K562 (cell line): ENCODE measurements at regions not wholly inside any gene's neighbourhood (a gene's known extent, or its start where the extent isn't known, plus 50 kb on each side); places are given as distances from the start of the nearest gene placed in this dataset.

Source experiments
- CC2D1A ChIP-seq: fragments of 450-650 bp; IDR thresholded peaks from 2 replicates; pipeline ENCODE4 v1.6.1; 2017; ENCODE audit warnings: mild to moderate bottlenecking
- FOXA3 ChIP-seq, 2 experiments: fragments of 450-650 bp in 1 of 2; sonication (generic) in 1 of 2; formaldehyde crosslinking; IDR thresholded peaks in 1 of 2; conservative IDR thresholded peaks in 1 of 2; 2 replicates each; pipeline versions ENCODE4 v1.4.0 to v1.8.0; 2020 to 2022; ENCODE audit warnings: mild to moderate bottlenecking in 2 of 2, missing genetic modification reagents in 1 of 2
- KLF10 ChIP-seq: fragments of 250-450 bp; sonication (Bioruptor Pico); IDR thresholded peaks from 2 replicates; pipeline ENCODE4 v1.6.1; 2021; ENCODE audit warnings: matching md5 sums
- SNRNP70 ChIP-seq: fragments of 200-400 bp; formaldehyde crosslinking; optimal IDR thresholded peaks from 2 replicates; pipeline ENCODE3; 2017; ENCODE audit warnings: low read depth, low read length
- SRSF1 ChIP-seq: fragments of 200-400 bp; formaldehyde crosslinking; IDR thresholded peaks from 2 replicates; pipeline ENCODE4 v1.6.1; 2017; ENCODE audit warnings: mild to moderate bottlenecking, low read depth, low read length, moderate library complexity
- ZNF780A ChIP-seq: fragments of 250-450 bp; sonication (Bioruptor Pico); IDR thresholded peaks from 2 replicates; pipeline ENCODE4 v1.5.0; 2021; ENCODE audit warnings: mild to moderate bottlenecking
- ZSCAN32 ChIP-seq: fragments of 450-650 bp; formaldehyde crosslinking; IDR thresholded peaks from 2 replicates; pipeline ENCODE4 v1.4.0; 2020; ENCODE audit warnings: mild to moderate bottlenecking, moderate library complexity
- TF ChIP-seq, protein P1 (sequence below), 2 experiments: fragments of 450-650 bp; IDR thresholded peaks; 2 replicates each; pipeline ENCODE4 v1.6.1; 2016; ENCODE audit warnings: mild to moderate bottlenecking in 2 of 2, borderline replicate concordance in 1 of 2, low read depth in 1 of 2, moderate library complexity in 1 of 2

DNA sequence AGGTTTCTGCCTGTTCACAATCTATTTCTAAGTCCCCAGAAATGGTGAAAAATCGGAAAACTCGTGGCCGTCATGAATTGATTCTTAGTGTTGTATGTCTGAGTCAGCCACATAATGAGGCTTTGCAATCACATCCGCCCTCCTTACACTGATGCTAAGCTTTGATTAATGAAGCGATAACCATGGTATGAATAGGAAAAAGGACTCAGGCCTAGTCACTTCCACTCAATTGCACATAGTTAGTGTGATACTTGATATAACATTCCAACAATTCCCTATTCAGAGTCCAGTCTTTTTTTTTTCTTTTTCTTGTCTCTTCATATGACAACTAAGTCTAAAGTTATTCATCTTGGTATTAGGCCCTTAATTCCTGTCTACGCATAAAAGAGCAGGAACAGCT, 1231.0 kb downstream of the VRK1 start (continued):
- TF ChIP-seq, protein P1, sequence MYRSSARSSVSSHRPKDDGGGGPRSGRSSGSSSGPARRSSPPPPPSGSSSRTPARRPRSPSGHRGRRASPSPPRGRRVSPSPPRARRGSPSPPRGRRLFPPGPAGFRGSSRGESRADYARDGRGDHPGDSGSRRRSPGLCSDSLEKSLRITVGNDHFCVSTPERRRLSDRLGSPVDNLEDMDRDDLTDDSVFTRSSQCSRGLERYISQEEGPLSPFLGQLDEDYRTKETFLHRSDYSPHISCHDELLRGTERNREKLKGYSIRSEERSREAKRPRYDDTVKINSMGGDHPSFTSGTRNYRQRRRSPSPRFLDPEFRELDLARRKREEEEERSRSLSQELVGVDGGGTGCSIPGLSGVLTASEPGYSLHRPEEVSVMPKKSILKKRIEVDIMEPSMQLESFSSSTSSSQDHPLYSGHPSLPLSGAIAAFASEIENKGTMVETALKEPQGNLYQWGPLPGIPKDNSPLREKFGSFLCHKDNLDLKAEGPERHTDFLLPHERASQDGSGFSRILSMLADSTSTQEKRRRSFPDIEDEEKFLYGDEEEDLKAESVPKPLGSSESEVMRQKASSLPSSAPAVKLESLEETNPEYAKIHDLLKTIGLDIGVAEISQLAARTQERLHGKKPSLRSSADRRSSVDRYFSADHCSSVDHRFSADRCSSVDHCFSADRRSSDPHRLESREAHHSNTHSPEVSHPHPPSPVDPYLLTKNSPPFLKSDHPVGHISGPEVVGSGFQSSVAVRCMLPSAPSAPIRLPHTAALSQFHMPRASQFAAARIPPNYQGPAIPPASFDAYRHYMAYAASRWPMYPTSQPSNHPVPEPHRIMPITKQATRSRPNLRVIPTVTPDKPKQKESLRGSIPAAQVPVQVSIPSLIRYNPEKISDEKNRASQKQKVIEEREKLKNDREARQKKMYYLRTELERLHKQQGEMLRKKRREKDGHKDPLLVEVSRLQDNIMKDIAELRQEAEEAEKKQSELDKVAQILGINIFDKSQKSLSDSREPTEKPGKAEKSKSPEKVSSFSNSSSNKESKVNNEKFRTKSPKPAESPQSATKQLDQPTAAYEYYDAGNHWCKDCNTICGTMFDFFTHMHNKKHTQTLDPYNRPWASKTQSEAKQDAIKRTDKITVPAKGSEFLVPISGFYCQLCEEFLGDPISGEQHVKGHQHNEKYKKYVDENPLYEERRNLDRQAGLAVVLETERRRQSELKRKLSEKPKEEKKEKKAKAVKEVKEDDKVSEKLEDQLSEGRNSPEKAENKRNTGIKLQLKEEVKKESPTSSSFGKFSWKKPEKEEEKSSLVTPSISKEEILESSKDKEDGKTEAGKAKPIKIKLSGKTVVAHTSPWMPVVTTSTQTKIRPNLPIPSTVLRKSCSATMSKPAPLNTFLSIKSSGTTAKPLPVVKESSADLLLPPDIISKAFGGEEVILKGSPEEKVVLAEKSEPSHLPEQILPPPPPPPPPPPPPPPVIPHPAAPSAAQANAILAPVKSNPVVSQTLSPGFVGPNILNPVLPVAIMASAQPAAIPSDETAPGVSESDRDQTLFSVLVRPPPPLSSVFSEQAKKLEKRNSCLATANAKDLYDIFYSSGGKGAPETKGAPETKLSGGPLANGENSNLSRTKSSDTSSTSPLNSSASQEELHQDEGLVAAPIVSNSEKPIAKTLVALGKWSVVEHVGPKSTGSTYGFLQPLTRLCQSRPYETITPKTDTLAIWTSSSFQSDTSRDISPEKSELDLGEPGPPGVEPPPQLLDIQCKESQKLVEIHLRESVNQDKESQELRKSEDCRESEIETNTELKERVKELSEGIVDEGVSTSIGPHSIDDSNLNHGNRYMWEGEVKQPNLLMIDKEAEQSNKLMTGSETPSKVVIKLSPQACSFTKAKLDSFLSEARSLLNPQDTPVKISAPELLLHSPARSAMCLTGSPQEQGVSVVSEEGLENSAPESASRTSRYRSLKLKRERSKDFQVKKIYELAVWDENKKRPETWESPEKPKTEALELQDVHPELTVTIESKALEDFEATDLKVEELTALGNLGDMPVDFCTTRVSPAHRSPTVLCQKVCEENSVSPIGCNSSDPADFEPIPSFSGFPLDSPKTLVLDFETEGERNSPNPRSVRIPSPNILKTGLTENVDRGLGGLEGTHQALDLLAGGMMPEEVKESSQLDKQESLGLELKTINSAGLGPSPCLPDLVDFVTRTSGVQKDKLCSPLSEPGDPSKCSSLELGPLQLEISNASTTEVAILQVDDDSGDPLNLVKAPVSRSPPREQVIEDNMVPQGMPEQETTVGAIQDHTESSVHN (IDR thresholded peaks at IDR 0.05; ENCODE audit: borderline replicate concordance in 1 of 2, low read depth in 1 of 2) = no peak
- TF ChIP-seq SNRNP70 = no peak
- TF ChIP-seq SRSF1 = no peak
- no peak for TF ChIP-seq ZNF780A
- no peak for TF ChIP-seq KLF10 (CRISPR knock-in tag)
- TF ChIP-seq CC2D1A = no peak
- TF ChIP-seq ZSCAN32 (CRISPR knock-in tag) = no peak
- TF ChIP-seq FOXA3 (CRISPR knock-in tag; conservative IDR thresholded peaks at IDR 0.05 in 1 of 2, IDR thresholded peaks at IDR 0.05 in 1 of 2) = no peak
